ENCODE measurements at regions not wholly inside any gene's neighbourhood (a gene's known extent, or its start where the extent isn't known, plus 50 kb on each side); places are given as distances from the start of the nearest gene placed in this dataset.

DNA sequence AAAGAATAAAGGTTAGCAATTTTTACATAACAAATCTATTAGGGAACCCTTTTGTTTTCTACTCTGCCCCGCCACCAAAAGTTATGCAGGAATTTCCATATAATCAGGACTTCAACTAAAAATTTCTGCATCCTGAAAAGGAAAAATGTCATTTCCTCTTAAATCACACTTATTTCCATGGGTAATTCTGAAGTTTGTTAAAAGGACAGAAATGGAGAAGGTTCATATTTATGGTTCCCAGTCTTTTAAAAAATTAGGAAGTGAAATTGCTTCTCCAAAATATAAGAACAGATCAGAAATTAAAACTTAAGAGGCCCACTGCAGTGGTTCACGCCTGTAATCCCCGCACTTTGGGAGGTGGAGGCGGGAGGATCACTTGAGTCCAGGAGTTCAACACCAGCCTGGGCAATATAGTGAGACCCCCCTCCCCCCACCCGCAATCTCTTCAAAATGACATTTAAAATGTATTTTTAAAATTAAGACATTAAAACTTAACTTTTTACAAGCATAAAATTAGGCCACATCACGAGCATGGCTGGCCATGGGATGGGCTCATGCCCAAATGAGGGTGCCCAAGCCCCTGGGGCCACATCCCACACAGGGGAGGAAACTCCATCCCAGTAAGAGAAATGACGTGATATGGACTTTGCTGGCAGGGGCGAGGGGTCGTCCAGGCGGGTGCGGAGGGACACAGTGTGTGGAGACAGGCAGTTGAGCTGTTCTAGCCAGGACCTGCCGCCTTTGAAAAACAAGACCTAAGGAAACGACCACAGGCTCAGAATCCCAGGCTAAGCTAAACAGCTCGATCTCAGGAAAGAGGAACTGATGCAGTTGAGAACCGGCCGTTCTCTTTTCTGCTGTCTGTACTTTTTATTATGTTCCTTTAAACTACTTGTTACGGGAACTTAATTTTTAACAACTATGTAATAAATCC, 51.3 kb upstream of the NFE2L3 start:
- peak in 1 of 2 donors; percentile 28 for DNase-seq

DNA sequence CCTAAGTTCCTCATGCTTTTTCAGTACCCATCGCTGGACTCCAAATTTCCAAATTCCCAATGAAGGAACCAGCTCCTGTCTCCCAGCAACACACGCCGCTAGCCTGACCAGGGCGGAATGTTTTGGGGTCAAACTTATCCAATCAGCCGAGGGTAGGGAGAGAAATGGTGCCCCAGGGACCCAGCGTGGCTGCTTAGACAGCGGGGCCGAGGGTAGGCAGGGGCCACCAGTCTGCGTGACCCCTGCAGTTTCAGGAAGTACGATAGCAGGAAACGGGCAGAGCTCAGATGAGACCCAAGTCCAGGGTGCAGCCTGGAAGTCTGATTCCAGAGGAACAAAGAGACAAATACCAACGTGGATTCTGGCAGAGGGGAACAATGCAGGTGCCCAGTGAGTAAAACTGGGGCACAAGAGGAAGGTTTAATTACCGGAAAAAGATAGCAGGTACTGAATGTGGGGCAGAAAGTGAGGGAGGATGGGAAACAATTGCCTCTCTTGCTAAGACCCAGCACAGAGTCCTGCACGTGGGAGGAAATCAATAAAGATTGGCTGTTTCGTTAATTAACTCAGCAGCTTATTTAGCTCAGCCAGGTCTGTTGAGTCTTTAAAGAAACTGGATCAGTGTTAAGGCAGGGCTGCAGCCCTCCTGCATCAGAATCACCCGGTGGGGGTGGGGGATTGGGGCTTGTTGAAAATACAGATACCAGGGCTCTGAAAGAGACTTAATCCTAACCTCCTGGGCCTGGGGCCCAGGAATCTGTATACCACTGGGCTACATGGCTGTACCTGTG, 50.4 kb upstream of the NFE2L3 start:
- DNase-seq, result peak in 1 of 2 donors; percentile 15

GRCh38 chr7:26102176-26102575, 49.8 kb upstream of the NFE2L3 start:
- no peak for DNase-seq

All from CD4-positive, alpha-beta T cell treated with Interleukin-4 for 1 hour (primary cell).